CD14-positive monocyte (primary cell): ENCODE measurements at regions not wholly inside any gene's neighbourhood (a gene's known extent, or its start where the extent isn't known, plus 50 kb on each side); places are given as distances from the start of the nearest gene placed in this dataset.

ENCODE experiments used
- DNase-seq, 3 donors: peaks; one replicate each; pipeline ENCODE4 v3.0.0-alpha.2; 2011 to 2022
- H2AFZ ChIP-seq: 2 replicates; pipeline ENCODE4 v1.6.0; 2012; ENCODE audit warnings: mild to moderate bottlenecking, low read depth, low read length, inconsistent platforms; ENCODE audit not compliant: insufficient read depth, poor library complexity, severe bottlenecking
- H3K27ac ChIP-seq, 2 donors: 1 replicate in 1 of 2; 2 replicates in 1 of 2; pipeline ENCODE4 v1.5.1; 2012 to 2013; ENCODE audit warnings: low read length in 2 of 2, control low read depth in 1 of 2, inconsistent platforms in 1 of 2, low read depth in 1 of 2, mild to moderate bottlenecking in 1 of 2
- H3K27me3 ChIP-seq, 2 donors: one replicate each; pipeline versions ENCODE4 v1.6.0 to v1.6.1; 2011 to 2013; ENCODE audit warnings: low read length in 2 of 2; ENCODE audit not compliant: control insufficient read depth in 2 of 2, insufficient read depth in 2 of 2
- H3K36me3 ChIP-seq, 2 donors: replicated peaks in 1 of 2; 1 replicate in 1 of 2; 2 replicates in 1 of 2; pipeline versions ENCODE4 v1.5.1 to v1.6.1; 2012 to 2013; ENCODE audit warnings: low read length in 2 of 2, control low read depth in 1 of 2, inconsistent platforms in 1 of 2, mild to moderate bottlenecking in 1 of 2; ENCODE audit not compliant: insufficient read depth in 2 of 2, control insufficient read depth in 1 of 2
- H3K4me1 ChIP-seq, 2 donors: 1 replicate in 1 of 2; 2 replicates in 1 of 2; pipeline versions ENCODE4 v1.5.1 to v1.6.1; 2012 to 2013; ENCODE audit warnings: low read length in 2 of 2, control low read depth in 1 of 2, inconsistent platforms in 1 of 2, mild to moderate bottlenecking in 1 of 2, moderate library complexity in 1 of 2; ENCODE audit not compliant: insufficient read depth in 2 of 2, control insufficient read depth in 1 of 2
- H3K4me2 ChIP-seq: replicated peaks from 2 replicates; pipeline ENCODE3; 2012; ENCODE audit warnings: low read length, moderate library complexity, mild to moderate bottlenecking; ENCODE audit not compliant: poor library complexity, severe bottlenecking; ENCODE audit errors: extremely low read depth
- H3K4me3 ChIP-seq, 3 experiments: fragments of 200-600 bp in 1 of 3; sonication (generic) in 1 of 3; replicated peaks in 1 of 3; 1 replicate in 2 of 3; 2 replicates in 1 of 3; pipeline ENCODE4 v1.5.1; 2011 to 2013; ENCODE audit warnings: low read length in 3 of 3, mild to moderate bottlenecking in 3 of 3, control low read depth in 2 of 3, low read depth in 2 of 3, inconsistent platforms in 1 of 3, moderate library complexity in 1 of 3
- H3K79me2 ChIP-seq: 2 replicates; pipeline ENCODE4 v1.6.0; 2012; ENCODE audit warnings: mild to moderate bottlenecking, control low read depth, inconsistent platforms, low read length, moderate library complexity; ENCODE audit not compliant: insufficient read depth
- H3K9ac ChIP-seq: 2 replicates; pipeline ENCODE4 v1.6.0; 2017; ENCODE audit warnings: low read length, mild to moderate bottlenecking; ENCODE audit not compliant: insufficient read depth, poor library complexity, severe bottlenecking
- H3K9me3 ChIP-seq, 2 donors: replicated peaks in 1 of 2; 1 replicate in 1 of 2; 2 replicates in 1 of 2; pipeline versions ENCODE4 v1.5.1 to v1.6.1; 2012 to 2013; ENCODE audit warnings: low read length in 2 of 2, control low read depth in 1 of 2; ENCODE audit not compliant: control insufficient read depth in 1 of 2, insufficient read depth in 1 of 2
- H4K20me1 ChIP-seq: 2 replicates; pipeline ENCODE4 v1.6.0; 2012; ENCODE audit warnings: mild to moderate bottlenecking, low read length, control low read depth, moderate library complexity; ENCODE audit not compliant: insufficient read depth
- H3K27ac Mint-ChIP-seq, 7 donors: one replicate each; pipeline ENCODE4 v1.8.0; 2020; ENCODE audit warnings: mild to moderate bottlenecking in 7 of 7, mixed read lengths in 7 of 7, moderate library complexity in 6 of 7, inconsistent platforms in 2 of 7
- H3K27me3 Mint-ChIP-seq, 3 donors: one replicate each; pipeline ENCODE4 v1.8.0; 2021 to 2022; ENCODE audit warnings: low read depth in 3 of 3, mild to moderate bottlenecking in 3 of 3, mixed read lengths in 3 of 3, moderate library complexity in 3 of 3, inconsistent platforms in 1 of 3
- H3K36me3 Mint-ChIP-seq, 2 donors: one replicate each; pipeline ENCODE4 v1.8.0; 2020; ENCODE audit warnings: mixed read lengths in 2 of 2, inconsistent platforms in 1 of 2, mild to moderate bottlenecking in 1 of 2
- H3K4me1 Mint-ChIP-seq: one replicate; pipeline ENCODE4 v1.8.0; 2020; ENCODE audit warnings: mild to moderate bottlenecking, mixed read lengths
- H3K4me3 Mint-ChIP-seq, 2 donors: one replicate each; pipeline ENCODE4 v1.8.0; 2020; ENCODE audit warnings: mild to moderate bottlenecking in 2 of 2, mixed read lengths in 2 of 2, moderate library complexity in 1 of 2
- H3K9me3 Mint-ChIP-seq, 7 donors: one replicate each; pipeline ENCODE4 v1.8.0; 2020 to 2022; ENCODE audit warnings: mixed read lengths in 7 of 7, mild to moderate bottlenecking in 6 of 7, moderate library complexity in 6 of 7, inconsistent platforms in 2 of 7
- WGBS: methylation state at CpG from one replicate; pipeline ENCODE4 v1.1.5; 2013; ENCODE audit warnings: missing lambda C conversion rate; ENCODE audit not compliant: insufficient coverage; 5-methylcytosine and 5-hydroxymethylcytosine counted together
- intact Hi-C, 2 donors: fragments of 100-400 bp; cut with micrococcal nuclease; formaldehyde crosslinking; loops; one replicate each; pipeline versions ENCODE4 v1.15.0 to v1.15.1; 2023
- TF ChIP-seq, protein P1 (sequence below): fragments of 200-600 bp; IDR thresholded peaks from one replicate; pipeline ENCODE4 v1.8.0; 2022; ENCODE audit warnings: antibody characterized with exemption, mild to moderate bottlenecking

DNA sequence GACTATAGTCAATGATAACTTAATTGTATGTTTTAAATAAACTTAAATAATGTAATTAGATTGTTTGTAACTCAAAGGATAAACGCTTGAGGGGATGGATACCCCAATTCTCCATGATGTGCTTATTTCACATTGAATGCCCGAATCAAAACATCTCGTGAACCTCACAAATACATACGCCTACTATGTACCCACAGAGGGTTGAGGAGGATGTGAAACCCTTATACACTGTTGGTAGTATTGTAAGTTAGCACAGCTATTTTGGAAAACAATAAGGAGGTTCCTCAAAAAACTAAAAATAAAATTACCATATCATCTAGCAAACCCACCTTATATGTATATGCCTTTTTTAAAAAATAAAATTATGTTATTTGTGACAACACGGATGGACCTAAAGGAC lies 198.6 kb downstream of the MRPL39 start:
- Mint-ChIP-seq H3K27ac (peak overlapping the region in 1 of 7 donors; percentile 10), H3K27me3 (no peaks in the 10 kb centered on the region), H3K9me3 (peaks cover 0 to 3% (median 0%) of the 10 kb centered on the region in 7 donors), H3K4me3 (no peak overlapping the region), H3K4me1 (peaks cover 20% of the 10 kb centered on the region), H3K36me3 (no peaks in the 10 kb centered on the region)
- intact Hi-C loops = no loop called here
- Histone ChIP-seq H3K4me1 (peaks cover 12 to 16% of the 10 kb centered on the region in 2 donors), H3K4me2 (no peak overlapping the region), H3K4me3 (no peak overlapping the region), H3K9ac (no peak overlapping the region), H3K9me3 (no peaks in the 10 kb centered on the region), H4K20me1 (no peaks in the 10 kb centered on the region), H3K36me3 (no peaks in the 10 kb centered on the region), H3K27me3 (no peaks in the 10 kb centered on the region), H2AFZ (no peak overlapping the region), H3K27ac (no peak overlapping the region), H3K79me2 (no peaks in the 10 kb centered on the region)
- TF ChIP-seq, protein P1, sequence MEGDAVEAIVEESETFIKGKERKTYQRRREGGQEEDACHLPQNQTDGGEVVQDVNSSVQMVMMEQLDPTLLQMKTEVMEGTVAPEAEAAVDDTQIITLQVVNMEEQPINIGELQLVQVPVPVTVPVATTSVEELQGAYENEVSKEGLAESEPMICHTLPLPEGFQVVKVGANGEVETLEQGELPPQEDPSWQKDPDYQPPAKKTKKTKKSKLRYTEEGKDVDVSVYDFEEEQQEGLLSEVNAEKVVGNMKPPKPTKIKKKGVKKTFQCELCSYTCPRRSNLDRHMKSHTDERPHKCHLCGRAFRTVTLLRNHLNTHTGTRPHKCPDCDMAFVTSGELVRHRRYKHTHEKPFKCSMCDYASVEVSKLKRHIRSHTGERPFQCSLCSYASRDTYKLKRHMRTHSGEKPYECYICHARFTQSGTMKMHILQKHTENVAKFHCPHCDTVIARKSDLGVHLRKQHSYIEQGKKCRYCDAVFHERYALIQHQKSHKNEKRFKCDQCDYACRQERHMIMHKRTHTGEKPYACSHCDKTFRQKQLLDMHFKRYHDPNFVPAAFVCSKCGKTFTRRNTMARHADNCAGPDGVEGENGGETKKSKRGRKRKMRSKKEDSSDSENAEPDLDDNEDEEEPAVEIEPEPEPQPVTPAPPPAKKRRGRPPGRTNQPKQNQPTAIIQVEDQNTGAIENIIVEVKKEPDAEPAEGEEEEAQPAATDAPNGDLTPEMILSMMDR = no peak
- WGBS = no CpG with 5 or more reads among the region's 5 CpGs
- no peak for DNase-seq

DNA sequence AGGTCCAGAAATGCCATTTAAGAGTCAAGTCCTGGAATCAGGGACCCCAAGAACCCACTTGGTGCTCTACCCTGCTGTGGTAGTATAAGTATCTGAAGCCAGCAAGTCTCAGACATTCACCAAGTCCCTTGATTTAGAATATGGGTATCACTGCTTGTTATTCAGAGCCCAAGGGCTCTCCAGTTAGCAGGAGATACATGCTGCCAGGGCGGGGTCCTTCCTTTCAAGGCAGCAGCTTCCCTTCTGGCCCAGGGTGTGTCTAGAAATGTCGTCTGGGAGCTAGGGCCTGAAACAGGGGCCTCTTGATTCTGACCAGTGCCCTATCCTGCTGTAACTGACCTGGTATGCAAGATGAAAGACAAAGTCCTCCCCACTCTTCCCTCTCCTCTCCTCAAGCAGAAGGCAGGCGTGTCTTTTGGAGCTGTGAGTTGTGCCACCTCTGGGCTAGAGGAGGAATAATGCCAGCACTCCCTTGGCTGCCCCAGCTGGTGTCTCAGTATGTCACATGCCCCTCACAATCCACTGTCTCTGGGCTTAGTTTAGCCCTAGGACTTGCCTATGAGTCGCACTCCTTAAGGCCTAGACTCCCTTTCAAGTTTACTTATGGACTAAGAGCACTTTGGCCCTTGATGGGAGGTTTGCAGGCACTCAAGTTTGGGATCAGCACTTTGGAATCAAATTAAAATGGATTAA lies 200.2 kb downstream of the MRPL39 start:
- H3K36me3 ChIP-seq = no peaks in the 10 kb centered on the region
- peaks cover 12 to 16% of the 10 kb centered on the region in 2 donors for H3K4me1 ChIP-seq
- Mint-ChIP-seq H3K36me3 (no peaks in the 10 kb centered on the region), H3K9me3 (peaks cover 0 to 7% (median 2%) of the 10 kb centered on the region in 7 donors), H3K4me3 (peak overlapping the region in 1 of 2 donors; percentile 39), H3K4me1 (peaks cover 20% of the 10 kb centered on the region), H3K27ac (peak overlapping the region in 5 of 7 donors; percentile 34 to 58 (median 41)), H3K27me3 (peaks cover 0 to 2% (median 2%) of the 10 kb centered on the region in 3 donors)
- peak overlapping the region in 1 of 2 donors; percentile 46 for H3K27ac ChIP-seq
- no peaks in the 10 kb centered on the region for H3K27me3 ChIP-seq
- peak overlapping the region; percentile 1 for H2AFZ ChIP-seq
- H3K4me2 ChIP-seq = no peak overlapping the region
- no peaks in the 10 kb centered on the region for H4K20me1 ChIP-seq
- H3K9me3 ChIP-seq = no peaks in the 10 kb centered on the region
- DNase-seq = no peak
- intact Hi-C loops = no loop called here
- TF ChIP-seq, protein P1 = no peak
- H3K79me2 ChIP-seq = no peaks in the 10 kb centered on the region
- H3K4me3 ChIP-seq = peak overlapping the region in 1 of 3 experiments; percentile 7
- no peak overlapping the region for H3K9ac ChIP-seq
- WGBS = 21% methylated on average over 2 of the region's 4 CpGs
